GM06990 (cell line): ENCODE measurements at regions not wholly inside any gene's neighbourhood (a gene's known extent, or its start where the extent isn't known, plus 50 kb on each side); places are given as distances from the start of the nearest gene placed in this dataset.

Experiments used
- DNase-seq: peaks from one replicate; pipeline ENCODE4 v3.0.0-alpha.2; 2011; ENCODE audit not compliant: insufficient read length; ENCODE audit errors: extremely low read depth
- H3K27me3 ChIP-seq: replicated peaks from 2 replicates; pipeline ENCODE4 v1.6.0; 2011; ENCODE audit warnings: low read length; ENCODE audit not compliant: control insufficient read depth, insufficient read depth
- H3K36me3 ChIP-seq: 2 replicates; pipeline ENCODE4 v1.5.1; 2011; ENCODE audit warnings: low read length; ENCODE audit not compliant: control insufficient read depth, insufficient read depth
- H3K4me3 ChIP-seq: replicated peaks from 2 replicates; pipeline ENCODE4 v1.5.1; 2011; ENCODE audit warnings: low read depth, mild to moderate bottlenecking, control low read depth, low read length
- TF ChIP-seq, protein P1 (sequence below): IDR thresholded peaks from 2 replicates; pipeline ENCODE4 v1.5.1; 2011; ENCODE audit warnings: low read length, control low read depth, mild to moderate bottlenecking, inconsistent platforms; ENCODE audit not compliant: insufficient read depth, poor library complexity, severe bottlenecking

DNA sequence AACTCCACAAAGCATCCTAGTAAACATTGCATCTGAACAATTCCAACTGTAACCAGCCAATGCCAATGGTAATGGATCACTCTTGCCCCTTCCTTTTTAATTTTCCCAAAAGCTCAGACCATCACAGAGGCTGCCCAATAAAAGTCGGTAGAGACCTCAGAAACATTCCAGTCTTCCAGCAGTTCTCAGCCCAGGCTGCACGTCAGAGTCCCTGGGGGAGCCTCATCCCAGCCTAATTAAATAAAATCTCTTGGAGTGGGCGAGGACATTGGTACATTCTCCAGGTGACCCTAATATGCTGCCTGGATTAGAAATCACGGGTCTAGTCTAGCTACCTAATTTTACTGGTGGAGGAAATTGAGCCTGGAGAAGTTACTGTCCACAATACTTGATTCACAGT lies 117.1 kb upstream of the MYOCD start:
- Histone ChIP-seq H3K4me3 (no peak overlapping the region), H3K27me3 (no peaks in the 10 kb centered on the region), H3K36me3 (no peaks in the 10 kb centered on the region)
- TF ChIP-seq, protein P1, sequence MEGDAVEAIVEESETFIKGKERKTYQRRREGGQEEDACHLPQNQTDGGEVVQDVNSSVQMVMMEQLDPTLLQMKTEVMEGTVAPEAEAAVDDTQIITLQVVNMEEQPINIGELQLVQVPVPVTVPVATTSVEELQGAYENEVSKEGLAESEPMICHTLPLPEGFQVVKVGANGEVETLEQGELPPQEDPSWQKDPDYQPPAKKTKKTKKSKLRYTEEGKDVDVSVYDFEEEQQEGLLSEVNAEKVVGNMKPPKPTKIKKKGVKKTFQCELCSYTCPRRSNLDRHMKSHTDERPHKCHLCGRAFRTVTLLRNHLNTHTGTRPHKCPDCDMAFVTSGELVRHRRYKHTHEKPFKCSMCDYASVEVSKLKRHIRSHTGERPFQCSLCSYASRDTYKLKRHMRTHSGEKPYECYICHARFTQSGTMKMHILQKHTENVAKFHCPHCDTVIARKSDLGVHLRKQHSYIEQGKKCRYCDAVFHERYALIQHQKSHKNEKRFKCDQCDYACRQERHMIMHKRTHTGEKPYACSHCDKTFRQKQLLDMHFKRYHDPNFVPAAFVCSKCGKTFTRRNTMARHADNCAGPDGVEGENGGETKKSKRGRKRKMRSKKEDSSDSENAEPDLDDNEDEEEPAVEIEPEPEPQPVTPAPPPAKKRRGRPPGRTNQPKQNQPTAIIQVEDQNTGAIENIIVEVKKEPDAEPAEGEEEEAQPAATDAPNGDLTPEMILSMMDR, result no peak
- DNase-seq, result no peak

DNA sequence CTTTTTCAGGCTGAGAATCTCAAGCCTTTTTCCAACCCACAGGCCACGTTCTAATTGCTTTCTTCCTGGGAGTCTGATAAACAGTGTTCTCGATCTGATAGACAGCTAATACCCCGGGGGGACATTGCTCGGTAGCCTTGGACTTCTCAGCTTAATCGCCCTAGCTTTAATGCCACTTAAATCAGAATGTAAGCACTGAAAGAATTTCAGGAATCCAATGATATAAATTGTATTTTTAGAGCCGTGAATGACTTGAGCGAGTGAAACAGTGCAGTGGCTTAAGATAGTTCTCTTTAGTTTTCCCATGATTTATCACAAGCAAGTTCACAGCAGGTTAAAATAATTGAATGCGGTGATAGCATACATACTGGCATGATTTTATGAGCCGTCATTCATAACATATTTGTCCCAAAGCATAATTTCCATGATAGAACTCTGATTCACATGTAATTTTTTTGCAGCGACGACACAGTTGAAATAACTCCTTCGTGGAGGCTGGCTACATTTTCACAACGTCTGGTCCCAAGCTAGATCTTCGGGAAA lies 116.1 kb upstream of the MYOCD start:
- Histone ChIP-seq H3K27me3 (no peaks in the 10 kb centered on the region), H3K4me3 (no peak overlapping the region), H3K36me3 (no peaks in the 10 kb centered on the region)
- TF ChIP-seq, protein P1, result no peak
- DNase-seq, result no peak

DNA sequence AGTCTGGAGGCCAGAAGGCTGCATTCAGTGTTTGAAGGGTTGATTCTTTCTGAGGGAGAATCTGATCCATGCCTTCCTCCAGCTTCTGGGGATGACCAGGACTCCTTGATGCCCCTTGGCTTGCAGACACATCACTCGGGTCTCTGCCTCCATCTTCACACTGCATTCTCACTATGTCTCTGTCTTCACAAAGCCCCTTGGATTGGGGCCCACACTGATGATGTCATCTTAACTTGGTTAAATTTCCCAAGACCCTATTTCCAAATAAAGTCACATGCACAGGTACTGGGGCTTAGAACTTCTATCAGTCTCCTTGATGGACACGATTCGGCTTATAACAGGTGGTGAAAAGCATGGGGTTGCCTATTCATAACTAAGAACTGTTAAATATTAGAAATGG lies 112.1 kb upstream of the MYOCD start:
- Histone ChIP-seq H3K36me3 (no peaks in the 10 kb centered on the region), H3K4me3 (no peak overlapping the region), H3K27me3 (no peaks in the 10 kb centered on the region)
- DNase-seq, result no peak
- TF ChIP-seq, protein P1, result no peak

DNA sequence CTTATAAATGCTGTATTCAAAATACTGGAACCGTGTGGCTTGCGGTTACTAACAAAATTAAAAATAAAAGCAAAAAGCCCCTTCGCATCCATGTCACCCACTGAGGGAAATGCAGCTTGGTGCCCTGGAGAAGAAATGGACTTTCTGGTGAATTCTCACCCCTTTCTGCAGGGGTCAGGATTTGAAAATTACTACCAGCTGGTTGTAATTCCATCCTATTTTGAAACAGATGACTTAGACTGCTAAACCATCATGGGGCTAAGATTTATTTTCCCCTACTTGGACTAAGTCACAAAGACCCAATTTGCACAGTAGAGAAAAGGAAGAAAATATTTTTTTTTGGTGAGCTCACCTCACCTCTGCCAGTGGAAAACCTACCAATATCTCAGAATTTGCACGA lies 111.4 kb upstream of the MYOCD start:
- TF ChIP-seq, protein P1, result no peak

DNA sequence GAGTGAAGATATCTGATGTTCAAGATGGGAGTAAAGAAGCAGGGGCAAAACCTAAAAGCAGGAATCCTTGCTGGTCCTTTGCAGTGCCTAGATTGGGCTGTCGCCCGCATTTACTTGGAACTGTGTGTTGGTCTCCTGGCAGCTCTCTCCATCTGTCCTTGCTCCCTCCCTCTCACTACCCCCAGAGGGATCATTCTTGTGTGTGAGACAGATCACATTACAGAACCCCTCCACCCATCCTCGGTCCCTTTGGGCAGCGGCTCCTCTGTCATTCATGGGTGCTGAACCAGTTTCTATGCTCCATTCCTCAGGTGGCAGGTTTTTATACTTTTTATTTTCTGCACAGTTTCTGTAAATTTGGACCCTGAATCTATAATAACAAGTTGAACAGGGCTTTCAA lies 99.4 kb upstream of the MYOCD start:
- TF ChIP-seq, protein P1, result no peak
- no peak for DNase-seq
- no peaks in the 10 kb centered on the region for H3K27me3 ChIP-seq
- no peak overlapping the region for H3K4me3 ChIP-seq
- H3K36me3 ChIP-seq, result no peaks in the 10 kb centered on the region

More for the DNA sequence above, 111.4 kb upstream of the MYOCD start:
- H3K4me3 ChIP-seq, result no peak overlapping the region
- no peaks in the 10 kb centered on the region for H3K27me3 ChIP-seq
- no peak for DNase-seq
- H3K36me3 ChIP-seq, result no peaks in the 10 kb centered on the region
